DMS 273 treated with DMSO at 0.1 percent for 48 hours (cell line): ENCODE measurements at regions not wholly inside any gene's neighbourhood (a gene's known extent, or its start where the extent isn't known, plus 50 kb on each side); places are given as distances from the start of the nearest gene placed in this dataset.
"Not testable (repeated sequence)": the region's sequence is repeated elsewhere in the genome, so short reads cannot be mapped to it uniquely, and the experiment has no call there.

ENCODE experiments used
- DNase-seq: peaks from one replicate; lab custom pipeline; 2025; lab: John Stamatoyannopoulos, UW

- DNase-seq, result no peak
Measured at GRCh38 chr6:28768187-28768913, 155.4 kb downstream of the TRIM27 start.

GRCh38 chr6:28769626-28770402 is 154.0 kb downstream of the TRIM27 start:
- no peak for DNase-seq

GRCh38 chr6:28770732-28771131 is 153.1 kb downstream of the TRIM27 start:
- DNase-seq, result no peak

- DNase-seq, result no peak
Measured at GRCh38 chr6:28771401-28772267, 152.2 kb downstream of the TRIM27 start.

- DNase-seq, result no peak
Measured at GRCh38 chr6:28772480-28773381, 151.1 kb downstream of the TRIM27 start.

- DNase-seq, result no peak
Measured at GRCh38 chr6:28774292-28775051, 149.3 kb downstream of the TRIM27 start.

GRCh38 chr6:28775052-28775376 is 148.8 kb downstream of the TRIM27 start:
- no peak for DNase-seq

- DNase-seq, result no peak
Measured at GRCh38 chr6:28775405-28776129, 148.2 kb downstream of the TRIM27 start.

- no peak for DNase-seq
Measured at GRCh38 chr6:28776269-28777146, 147.3 kb downstream of the TRIM27 start.

- no peak for DNase-seq
Measured at GRCh38 chr6:28777147-28777461, 146.7 kb downstream of the TRIM27 start.

GRCh38 chr6:28782113-28782673 is 141.6 kb downstream of the TRIM27 start:
- no peak for DNase-seq

- DNase-seq, result no peak
Measured at GRCh38 chr6:28785962-28786679, 137.7 kb downstream of the TRIM27 start.

GRCh38 chr6:28789553-28790083 is 134.2 kb downstream of the TRIM27 start:
- peak; percentile 75 for DNase-seq

- no peak for DNase-seq
Measured at GRCh38 chr6:28791002-28791383, 132.8 kb downstream of the TRIM27 start.

GRCh38 chr6:28794175-28795002 is 129.4 kb downstream of the TRIM27 start:
- peak; percentile 52 for DNase-seq

- not testable (repeated sequence) for DNase-seq
Measured at GRCh38 chr6:28800647-28801046, 123.1 kb downstream of the TRIM27 start.
